ENCODE measurements at regions not wholly inside any gene's neighbourhood (a gene's known extent, or its start where the extent isn't known, plus 50 kb on each side); places are given as distances from the start of the nearest gene placed in this dataset.
A peak's percentile ranks its signal among the peaks of the same experiment; 100 is the strongest.

- H3K36me3 Mint-ChIP-seq: no peaks in the 10 kb centered on the region
- Histone ChIP-seq H3K27ac (ENCODE audit: low read depth, low read length) (no peak overlapping the region), H3K4me1 (ENCODE audit: insufficient read depth, low read length) (peaks cover 10% of the 10 kb centered on the region), H3K9me3 (ENCODE audit: control insufficient read depth in 1 of 2, low read length in 2 of 2) (no peaks in the 10 kb centered on the region), H3K36me3 (ENCODE audit: insufficient read depth, low read length) (no peaks in the 10 kb centered on the region), H3K4me3 (ENCODE audit: low read length in 2 of 2) (no peak overlapping the region), H3K27me3 (ENCODE audit: insufficient read depth, low read length) (no peaks in the 10 kb centered on the region)
- H3K27ac Mint-ChIP-seq: no peak overlapping the region
- DNase-seq: no peak
- peaks cover 2 to 3% of the 10 kb centered on the region in 2 donors for H3K27me3 Mint-ChIP-seq
- POLR2A ChIA-PET (ENCODE audit: partially characterized antibody): no interaction called here
- H3K4me1 Mint-ChIP-seq: peaks cover 9 to 14% (median 9%) of the 10 kb centered on the region in 4 donors
- CTCF ChIA-PET (ENCODE audit: partially characterized antibody): no interaction called here
- H3K9me3 Mint-ChIP-seq: peaks cover 0 to 7% (median 0%) of the 10 kb centered on the region in 8 donors
- no peak overlapping the region for H3K4me3 Mint-ChIP-seq
- intact Hi-C loops (cut with micrococcal nuclease): no loop called here
Measured at GRCh38 chr2:160702754-160703153, 209.1 kb upstream of the RBMS1 start.

DNA sequence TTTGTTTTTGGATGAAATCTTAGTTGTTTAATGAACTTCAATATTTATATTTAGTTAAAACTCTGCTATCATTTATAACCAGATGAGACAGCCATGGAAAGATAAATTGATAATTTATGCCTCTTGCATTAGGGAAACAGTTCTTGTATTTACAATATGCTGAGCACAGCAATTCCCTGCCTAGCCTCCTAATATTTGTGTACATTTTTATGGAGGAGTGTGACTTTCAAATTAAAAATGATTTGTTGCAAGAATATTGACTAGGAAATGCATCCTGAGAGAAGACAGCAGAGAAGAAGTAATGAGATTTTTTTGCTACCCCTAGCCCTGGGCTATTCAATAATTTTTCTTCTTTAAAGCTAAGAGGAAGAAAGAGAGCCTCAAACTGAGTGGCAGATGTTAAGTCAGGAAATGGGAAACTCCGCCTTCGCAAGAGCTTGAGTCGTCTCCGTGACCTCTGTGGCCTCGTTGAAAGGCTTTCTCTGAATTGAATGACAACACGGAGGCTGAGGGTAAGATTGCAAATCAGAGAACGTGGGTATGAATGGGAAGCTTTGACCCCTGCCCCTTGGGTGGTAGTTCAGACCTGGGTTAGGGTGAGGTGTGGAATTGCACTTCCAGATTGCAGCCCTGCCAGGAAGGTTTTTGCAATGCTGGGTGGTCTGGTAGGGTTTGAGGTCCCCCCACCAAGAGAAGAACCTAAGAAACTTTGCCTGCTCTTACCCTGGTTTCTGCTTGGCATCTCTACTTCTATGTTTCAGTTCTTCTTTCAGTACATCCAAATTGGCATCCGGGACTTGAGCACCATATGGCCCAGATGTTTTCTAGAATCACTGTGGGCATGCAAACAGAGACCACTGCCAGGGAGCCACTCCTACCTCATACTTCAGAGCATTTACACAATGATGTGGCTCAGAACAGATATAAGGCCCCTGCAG lies 210.3 kb upstream of the RBMS1 start:
- Histone ChIP-seq H3K27ac (ENCODE audit: low read depth, low read length) (no peak overlapping the region), H3K27me3 (ENCODE audit: insufficient read depth, low read length) (no peaks in the 10 kb centered on the region), H3K4me1 (ENCODE audit: insufficient read depth, low read length) (peaks cover 10% of the 10 kb centered on the region), H3K4me3 (ENCODE audit: low read length in 2 of 2) (no peak overlapping the region), H3K36me3 (ENCODE audit: insufficient read depth, low read length) (no peaks in the 10 kb centered on the region), H3K9me3 (ENCODE audit: control insufficient read depth in 1 of 2, low read length in 2 of 2) (no peaks in the 10 kb centered on the region)
- H3K4me3 Mint-ChIP-seq: peak overlapping the region in 5 of 8 donors; percentile 22 to 77 (median 40)
- peak in 4 of 5 donors; percentile 15 to 28 (median 19) for DNase-seq
- H3K4me1 Mint-ChIP-seq: peaks cover 9 to 14% (median 9%) of the 10 kb centered on the region in 4 donors
- peaks cover 2 to 3% of the 10 kb centered on the region in 2 donors for H3K27me3 Mint-ChIP-seq
- peak overlapping the region in 3 of 7 donors; percentile 35 to 70 (median 43) for H3K27ac Mint-ChIP-seq
- intact Hi-C loops (cut with micrococcal nuclease): no loop called here
- ChIA-PET POLR2A (ENCODE audit: partially characterized antibody) (no interaction called here), CTCF (ENCODE audit: partially characterized antibody) (no interaction called here)
- H3K9me3 Mint-ChIP-seq: peaks cover 0 to 12% (median 0%) of the 10 kb centered on the region in 8 donors
- no peaks in the 10 kb centered on the region for H3K36me3 Mint-ChIP-seq

- ChIA-PET CTCF (ENCODE audit: partially characterized antibody) (interaction anchor here (1.0 kb wide), 1 partner anchor 15 kb away, joined by 3 read pairs; no protein-coding TSS in a partner anchor), POLR2A (ENCODE audit: partially characterized antibody) (no interaction called here)
- peaks cover 0 to 5% of the 10 kb centered on the region in 2 donors for H3K27me3 Mint-ChIP-seq
- peaks cover 0 to 2% (median 0%) of the 10 kb centered on the region in 4 donors for H3K4me1 Mint-ChIP-seq
- Histone ChIP-seq H3K27me3 (ENCODE audit: insufficient read depth, low read length) (no peaks in the 10 kb centered on the region), H3K9me3 (ENCODE audit: control insufficient read depth in 1 of 2, low read length in 2 of 2) (no peaks in the 10 kb centered on the region), H3K36me3 (ENCODE audit: insufficient read depth, low read length) (no peaks in the 10 kb centered on the region), H3K4me1 (ENCODE audit: insufficient read depth, low read length) (no peaks in the 10 kb centered on the region), H3K4me3 (ENCODE audit: low read length in 2 of 2) (no peak overlapping the region), H3K27ac (ENCODE audit: low read depth, low read length) (no peak overlapping the region)
- H3K9me3 Mint-ChIP-seq: peaks cover 0 to 5% (median 3%) of the 10 kb centered on the region in 8 donors
- H3K27ac Mint-ChIP-seq: no peak overlapping the region
- H3K36me3 Mint-ChIP-seq: peaks cover 0 to 2% of the 10 kb centered on the region in 2 donors
- DNase-seq: no peak
- no peak overlapping the region for H3K4me3 Mint-ChIP-seq
- intact Hi-C loops (cut with micrococcal nuclease): no loop called here
Measured at GRCh38 chr2:160715428-160715827, 221.8 kb upstream of the RBMS1 start.

- Mint-ChIP-seq H3K9me3 (peaks cover 0 to 8% (median 4%) of the 10 kb centered on the region in 8 donors), H3K36me3 (peaks cover 0 to 3% of the 10 kb centered on the region in 2 donors), H3K27ac (no peak overlapping the region), H3K27me3 (peaks cover 0 to 2% of the 10 kb centered on the region in 2 donors), H3K4me3 (no peak overlapping the region), H3K4me1 (peaks cover 0 to 2% (median 0%) of the 10 kb centered on the region in 4 donors)
- no peak for DNase-seq
- H3K4me1 ChIP-seq (ENCODE audit: insufficient read depth, low read length): no peaks in the 10 kb centered on the region
- H3K27me3 ChIP-seq (ENCODE audit: insufficient read depth, low read length): no peaks in the 10 kb centered on the region
- ChIA-PET CTCF (ENCODE audit: partially characterized antibody) (no interaction called here), POLR2A (ENCODE audit: partially characterized antibody) (no interaction called here)
- H3K36me3 ChIP-seq (ENCODE audit: insufficient read depth, low read length): no peaks in the 10 kb centered on the region
- intact Hi-C loops (cut with micrococcal nuclease): no loop called here
- no peaks in the 10 kb centered on the region for H3K9me3 ChIP-seq (ENCODE audit: control insufficient read depth in 1 of 2, low read length in 2 of 2)
- H3K27ac ChIP-seq (ENCODE audit: low read depth, low read length): no peak overlapping the region
- H3K4me3 ChIP-seq (ENCODE audit: low read length in 2 of 2): no peak overlapping the region
Measured at GRCh38 chr2:160719116-160719515, 225.5 kb upstream of the RBMS1 start.

GRCh38 chr2:160720098-160720497 lies 226.5 kb upstream of the RBMS1 start:
- intact Hi-C loops (cut with micrococcal nuclease): no loop called here
- H3K27me3 ChIP-seq (ENCODE audit: insufficient read depth, low read length): no peaks in the 10 kb centered on the region
- POLR2A ChIA-PET (ENCODE audit: partially characterized antibody): no interaction called here
- H3K27ac ChIP-seq (ENCODE audit: low read depth, low read length): no peak overlapping the region
- no peak overlapping the region for H3K4me3 Mint-ChIP-seq
- no peaks in the 10 kb centered on the region for H3K9me3 ChIP-seq (ENCODE audit: control insufficient read depth in 1 of 2, low read length in 2 of 2)
- DNase-seq: no peak
- peaks cover 0 to 3% of the 10 kb centered on the region in 2 donors for H3K36me3 Mint-ChIP-seq
- H3K27me3 Mint-ChIP-seq: peaks cover 0 to 4% of the 10 kb centered on the region in 2 donors
- H3K4me1 Mint-ChIP-seq: peaks cover 0 to 2% (median 0%) of the 10 kb centered on the region in 4 donors
- no peak overlapping the region for H3K27ac Mint-ChIP-seq
- CTCF ChIA-PET (ENCODE audit: partially characterized antibody): no interaction called here
- H3K36me3 ChIP-seq (ENCODE audit: insufficient read depth, low read length): no peaks in the 10 kb centered on the region
- H3K4me1 ChIP-seq (ENCODE audit: insufficient read depth, low read length): no peaks in the 10 kb centered on the region
- H3K9me3 Mint-ChIP-seq: peaks cover 0 to 12% (median 4%) of the 10 kb centered on the region in 8 donors
- H3K4me3 ChIP-seq (ENCODE audit: low read length in 2 of 2): no peak overlapping the region

DNA sequence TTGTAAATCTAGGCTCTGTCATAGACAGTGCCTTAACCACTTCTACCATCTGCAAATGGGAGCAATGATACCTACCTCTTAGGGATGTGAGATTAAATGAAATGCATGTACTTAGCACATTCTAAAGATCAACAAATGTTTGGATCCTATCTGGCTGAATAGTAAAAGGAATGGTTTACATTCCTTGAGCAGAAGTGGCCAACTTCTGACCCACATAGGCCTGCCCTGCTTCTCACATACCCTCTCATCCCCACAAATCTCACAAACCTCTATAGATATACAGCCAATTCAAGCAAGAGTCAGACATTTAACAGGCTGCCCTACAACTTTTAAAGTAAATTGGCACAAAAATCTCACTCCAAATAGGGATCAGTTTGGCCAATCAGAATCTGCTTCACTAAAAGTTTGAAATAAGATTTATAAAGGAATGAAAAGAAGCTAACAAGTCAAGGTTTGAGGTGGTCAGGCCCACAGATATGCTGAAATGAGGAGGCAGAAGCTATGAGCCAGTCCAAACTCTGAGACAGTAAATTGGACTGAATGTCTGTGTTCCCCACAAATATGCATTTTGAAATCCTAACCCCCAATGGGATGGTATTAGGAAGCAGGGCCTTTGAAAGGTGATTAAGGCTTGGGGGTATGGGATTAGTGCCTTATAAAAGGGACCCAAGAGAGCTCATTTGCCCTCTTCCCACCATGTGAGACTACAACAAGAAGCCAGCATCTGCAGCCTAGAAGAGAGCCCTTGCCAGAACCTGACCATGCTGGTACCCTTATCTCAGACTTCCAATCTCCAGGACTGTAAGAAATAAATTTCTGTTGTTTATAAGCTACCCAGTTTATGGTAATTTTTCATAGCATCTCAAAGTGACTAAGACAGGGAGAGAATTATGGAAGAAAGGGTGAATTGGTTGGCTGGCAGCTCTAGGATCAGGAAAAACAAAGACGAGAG lies 227.8 kb upstream of the RBMS1 start:
- ChIA-PET POLR2A (ENCODE audit: partially characterized antibody) (no interaction called here), CTCF (ENCODE audit: partially characterized antibody) (no interaction called here)
- Histone ChIP-seq H3K9me3 (ENCODE audit: control insufficient read depth in 1 of 2, low read length in 2 of 2) (no peaks in the 10 kb centered on the region), H3K27ac (ENCODE audit: low read depth, low read length) (no peak overlapping the region), H3K4me1 (ENCODE audit: insufficient read depth, low read length) (no peaks in the 10 kb centered on the region), H3K4me3 (ENCODE audit: low read length in 2 of 2) (no peak overlapping the region), H3K36me3 (ENCODE audit: insufficient read depth, low read length) (no peaks in the 10 kb centered on the region), H3K27me3 (ENCODE audit: insufficient read depth, low read length) (no peaks in the 10 kb centered on the region)
- DNase-seq: no peak
- Mint-ChIP-seq H3K36me3 (peaks cover 0 to 3% of the 10 kb centered on the region in 2 donors), H3K27ac (peak overlapping the region in 1 of 7 donors; percentile 58), H3K9me3 (peaks cover 0 to 12% (median 7%) of the 10 kb centered on the region in 8 donors), H3K4me3 (no peak overlapping the region), H3K27me3 (peaks cover 0 to 4% of the 10 kb centered on the region in 2 donors), H3K4me1 (peaks cover 0 to 2% (median 0%) of the 10 kb centered on the region in 4 donors)
- intact Hi-C loops (cut with micrococcal nuclease): no loop called here

- peaks cover 1 to 6% of the 10 kb centered on the region in 2 donors for H3K27me3 Mint-ChIP-seq
- DNase-seq: no peak
- H3K4me3 Mint-ChIP-seq: no peak overlapping the region
- Histone ChIP-seq H3K4me1 (ENCODE audit: insufficient read depth, low read length) (no peaks in the 10 kb centered on the region), H3K36me3 (ENCODE audit: insufficient read depth, low read length) (no peaks in the 10 kb centered on the region), H3K27me3 (ENCODE audit: insufficient read depth, low read length) (no peaks in the 10 kb centered on the region), H3K9me3 (ENCODE audit: control insufficient read depth in 1 of 2, low read length in 2 of 2) (no peaks in the 10 kb centered on the region), H3K4me3 (ENCODE audit: low read length in 2 of 2) (no peak overlapping the region), H3K27ac (ENCODE audit: low read depth, low read length) (no peak overlapping the region)
- CTCF ChIA-PET (ENCODE audit: partially characterized antibody): no interaction called here
- POLR2A ChIA-PET (ENCODE audit: partially characterized antibody): no interaction called here
- peaks cover 0 to 3% of the 10 kb centered on the region in 2 donors for H3K36me3 Mint-ChIP-seq
- no peaks in the 10 kb centered on the region for H3K4me1 Mint-ChIP-seq
- peaks cover 0 to 12% (median 7%) of the 10 kb centered on the region in 8 donors for H3K9me3 Mint-ChIP-seq
- intact Hi-C loops (cut with micrococcal nuclease): no loop called here
- H3K27ac Mint-ChIP-seq: no peak overlapping the region
Measured at GRCh38 chr2:160726046-160726445, 232.4 kb upstream of the RBMS1 start.

All from CD4-positive, alpha-beta memory T cell (primary cell).